Hepatic stellate cell (primary cell): ENCODE measurements at regions not wholly inside any gene's neighbourhood (a gene's known extent, or its start where the extent isn't known, plus 50 kb on each side); places are given as distances from the start of the nearest gene placed in this dataset.
A peak's percentile ranks its signal among the peaks of the same experiment; 100 is the strongest.
"Not testable (repeated sequence)": the region's sequence is repeated elsewhere in the genome, so short reads cannot be mapped to it uniquely, and the experiment has no call there.

Experiments used
- DNase-seq: peaks from one replicate; pipeline ENCODE4 v3.0.0; 2011; ENCODE audit warnings: low spot score

DNA sequence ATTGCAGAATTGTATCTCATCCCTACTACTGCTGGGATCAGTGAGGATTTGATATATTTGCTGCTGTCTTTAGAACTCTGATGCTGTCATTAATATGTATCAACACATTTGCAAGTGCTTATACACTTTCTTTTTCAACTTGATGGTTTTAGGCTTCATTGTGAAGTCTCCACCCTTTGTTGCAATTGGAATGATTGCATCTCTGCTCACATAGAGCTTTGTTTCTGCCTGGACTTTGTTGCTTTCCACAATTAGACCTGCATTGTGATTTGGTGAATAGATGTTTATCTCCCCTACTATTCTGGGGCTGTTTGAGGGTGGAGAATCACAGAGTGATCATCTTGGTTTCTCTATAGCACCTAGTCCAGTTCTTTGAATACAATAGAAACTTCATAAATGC is 666.7 kb downstream of the EPM2A start:
- no peak for DNase-seq

DNA sequence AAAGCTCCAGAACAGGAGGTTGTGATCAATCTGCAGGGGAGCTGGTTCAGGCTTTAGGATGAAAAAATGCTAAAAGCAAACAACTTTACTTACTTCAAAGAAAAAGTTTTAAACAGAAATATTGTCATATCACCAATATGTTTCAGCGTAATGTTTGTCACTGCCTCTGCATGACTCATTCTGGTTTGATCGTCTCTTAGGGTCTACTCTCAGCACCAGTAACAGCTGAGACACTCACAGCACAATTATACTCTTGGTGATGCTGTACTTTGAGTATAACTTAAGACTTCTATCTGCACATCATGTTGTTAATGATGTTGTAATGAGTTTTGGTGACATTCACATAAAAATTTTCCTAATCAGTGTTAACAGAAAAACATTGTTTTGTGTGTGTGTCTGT is 665.4 kb downstream of the EPM2A start:
- no peak for DNase-seq

DNA sequence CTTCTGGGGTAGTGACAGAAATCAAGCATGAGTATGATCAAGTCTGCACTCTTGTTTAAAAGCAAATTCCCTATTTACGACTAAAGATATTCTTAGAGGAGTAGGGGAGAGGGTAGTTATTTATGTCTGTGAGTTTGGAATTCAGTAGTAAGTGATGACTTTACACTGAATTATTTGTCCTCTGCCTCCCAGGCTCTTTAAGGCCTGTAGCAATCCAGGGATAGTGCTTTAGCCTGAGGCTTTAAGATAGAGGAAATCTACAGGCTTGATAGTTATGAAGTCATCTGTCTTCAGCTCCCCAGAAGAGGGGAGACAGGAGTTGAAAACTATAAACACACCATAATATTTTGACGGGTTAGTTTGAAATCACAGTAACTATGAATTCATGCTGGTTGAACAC is 664.5 kb downstream of the EPM2A start:
- peak; percentile 21 for DNase-seq

DNA sequence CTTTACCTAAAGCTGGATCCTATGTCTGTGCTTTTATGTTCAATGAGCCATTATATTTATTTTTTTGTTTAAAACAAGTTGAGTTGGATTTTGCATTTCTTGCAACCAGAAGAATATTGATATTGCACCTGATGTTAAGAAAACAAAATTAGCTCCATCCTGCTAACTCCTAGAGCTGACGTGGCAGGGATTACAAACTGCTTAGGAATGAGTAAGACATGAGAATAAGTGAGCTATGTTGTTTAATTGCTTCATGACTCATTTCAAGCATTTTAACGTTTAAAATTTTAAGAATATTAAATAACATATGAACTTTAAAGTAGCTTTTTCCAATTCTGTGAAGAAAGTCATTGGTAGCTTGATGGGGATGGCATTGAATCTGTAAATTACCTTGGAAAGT is 663.5 kb downstream of the EPM2A start:
- no peak for DNase-seq

DNA sequence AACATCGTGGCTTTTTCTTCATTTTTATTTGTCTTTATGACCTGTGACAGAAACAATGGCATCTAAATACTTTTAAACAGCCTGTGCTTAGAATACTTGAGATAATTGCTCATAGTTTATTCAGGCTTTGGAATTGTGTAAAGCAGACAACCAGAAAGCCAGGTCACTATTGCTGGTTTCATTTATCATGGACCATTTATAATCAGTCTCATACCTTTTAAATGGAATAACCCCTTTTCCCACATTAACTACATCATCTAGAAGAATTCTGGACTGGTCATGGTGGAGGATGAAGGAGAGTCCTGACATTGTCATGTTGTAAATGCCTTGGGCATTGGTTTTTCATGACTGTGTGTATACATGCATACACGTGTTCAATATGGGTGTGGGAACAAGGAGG is 661.5 kb downstream of the EPM2A start:
- no peak for DNase-seq

DNA sequence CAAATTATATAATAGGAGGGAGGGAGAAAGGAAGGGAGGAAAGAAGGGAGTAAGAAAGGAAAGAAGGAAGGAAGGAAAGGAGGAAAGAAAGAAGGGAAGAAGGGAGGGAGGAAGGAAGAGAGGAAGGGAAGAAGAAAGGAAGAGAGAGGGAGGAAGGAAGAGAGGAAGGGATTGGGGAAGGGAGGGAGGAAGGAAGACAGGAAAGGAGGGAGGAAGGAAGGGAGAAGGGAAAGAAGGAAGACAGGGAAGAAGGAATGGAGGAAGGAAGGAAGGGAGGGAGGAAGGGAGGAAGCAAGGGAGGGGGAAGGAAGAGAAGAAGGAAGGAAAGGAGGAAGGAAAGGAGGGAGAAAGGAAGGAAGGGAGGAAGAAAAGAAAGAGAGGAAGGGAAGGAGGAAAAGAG is 660.5 kb downstream of the EPM2A start:
- DNase-seq, result no peak

DNA sequence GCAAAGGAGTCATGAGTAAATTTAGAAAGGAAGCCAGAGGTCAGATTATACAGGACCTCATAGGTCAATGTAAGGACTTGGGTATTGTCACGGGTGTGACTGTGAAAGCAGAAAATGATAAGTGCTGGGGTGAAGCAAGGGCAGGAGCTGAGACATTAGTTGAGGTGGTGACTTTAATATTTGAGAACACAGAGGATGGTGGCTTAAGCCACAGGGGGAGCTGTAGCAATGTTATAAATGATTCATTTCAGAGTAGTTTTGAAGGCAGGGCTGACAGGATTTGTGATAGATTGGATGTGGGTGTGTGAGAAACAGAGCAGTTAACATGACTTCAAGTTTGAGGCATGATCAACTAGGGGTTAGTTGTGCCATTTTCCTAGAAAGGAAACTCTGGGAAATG is 659.9 kb downstream of the EPM2A start:
- DNase-seq, result no peak

DNA sequence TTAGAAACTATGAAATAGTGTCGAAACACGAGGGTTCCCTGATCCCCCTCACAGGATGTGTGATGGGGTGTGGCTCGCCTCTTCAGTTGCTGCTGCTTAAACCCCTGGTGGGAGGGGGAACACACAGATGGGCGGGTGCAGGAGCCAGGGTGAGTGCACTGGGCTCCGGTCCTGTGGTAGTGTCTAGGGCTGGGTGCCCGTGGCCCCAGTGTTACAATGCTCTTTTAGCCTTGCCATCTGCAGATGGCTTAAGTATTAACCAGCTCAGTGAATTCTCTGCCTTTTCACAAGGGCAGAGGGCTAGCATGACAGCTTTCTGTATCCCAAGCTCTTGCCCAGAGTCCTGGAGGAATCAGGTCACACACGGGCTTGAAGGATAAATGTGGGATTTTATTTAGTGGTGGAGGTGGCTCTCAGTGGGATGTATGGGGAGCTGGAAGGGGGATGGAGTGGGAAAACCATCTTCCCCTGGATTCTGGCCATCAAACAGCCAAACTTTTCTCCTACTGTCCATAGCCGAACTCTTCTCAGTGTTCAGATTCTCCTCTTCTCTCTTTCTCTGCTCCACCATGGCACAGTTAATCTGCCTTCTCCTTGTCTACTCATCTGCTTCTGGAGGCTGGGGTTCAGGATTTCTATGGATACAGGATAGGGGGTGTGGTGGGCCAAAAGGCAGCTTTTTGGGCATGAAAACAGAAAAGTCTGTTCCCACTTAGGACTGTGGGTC is 659.0 kb downstream of the EPM2A start:
- DNase-seq, result no peak

DNA sequence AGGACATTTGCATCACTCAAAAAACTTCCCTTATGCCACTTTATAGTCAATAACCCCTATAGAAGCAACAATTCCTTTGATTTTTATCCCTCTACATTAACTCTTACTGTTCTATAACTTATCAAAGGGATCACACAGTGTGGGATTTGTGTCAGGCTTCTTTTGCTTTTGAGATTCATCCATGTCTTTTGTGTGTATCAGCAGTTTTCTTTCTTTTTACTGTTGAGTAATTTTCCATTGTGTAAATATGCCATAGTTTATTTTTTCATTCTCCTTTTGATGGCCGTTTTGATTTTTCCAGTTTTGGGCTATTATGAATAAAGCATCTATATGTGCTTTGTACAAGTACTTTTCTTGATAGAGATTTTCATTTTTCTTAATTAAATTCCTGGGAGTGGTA is 657.9 kb downstream of the EPM2A start:
- no peak for DNase-seq

DNA sequence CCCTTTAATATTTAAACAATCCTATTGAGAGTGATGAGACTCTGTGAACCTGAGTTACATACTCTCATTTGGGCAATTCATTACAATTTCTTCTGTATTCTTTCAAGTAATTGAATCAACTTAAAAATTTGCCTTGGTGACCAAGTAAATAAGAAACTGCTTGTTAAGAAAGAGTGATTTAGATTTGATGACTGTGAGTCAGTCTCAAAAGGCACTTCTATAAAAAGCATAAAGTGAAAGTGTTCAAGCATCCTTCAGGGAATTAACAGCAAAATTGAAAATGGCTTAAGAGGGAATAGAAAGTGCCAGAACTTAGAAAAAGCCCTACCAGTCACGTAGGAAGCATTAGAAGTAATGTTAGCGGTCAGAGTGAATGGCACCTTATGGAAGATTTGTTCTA is 654.7 kb downstream of the EPM2A start:
- DNase-seq, result no peak

DNA sequence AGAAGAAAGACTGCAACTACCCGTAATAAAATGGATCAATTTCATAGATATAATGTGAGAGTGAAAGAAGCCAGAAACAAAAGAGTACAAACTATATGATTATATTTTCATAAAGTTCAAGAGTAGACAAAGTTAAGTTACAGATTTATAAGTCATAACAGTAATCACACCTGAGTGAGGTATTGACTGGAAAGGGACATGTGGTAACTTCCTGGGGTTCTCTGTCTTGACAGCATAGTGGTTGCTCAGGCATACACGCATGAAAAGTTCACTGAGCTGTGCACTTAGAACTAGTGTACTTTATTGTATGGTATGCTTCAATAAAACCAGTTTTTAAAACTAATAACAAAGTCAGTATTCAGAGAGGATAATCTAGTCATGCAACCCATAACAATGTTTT is 653.6 kb downstream of the EPM2A start:
- DNase-seq, result no peak

DNA sequence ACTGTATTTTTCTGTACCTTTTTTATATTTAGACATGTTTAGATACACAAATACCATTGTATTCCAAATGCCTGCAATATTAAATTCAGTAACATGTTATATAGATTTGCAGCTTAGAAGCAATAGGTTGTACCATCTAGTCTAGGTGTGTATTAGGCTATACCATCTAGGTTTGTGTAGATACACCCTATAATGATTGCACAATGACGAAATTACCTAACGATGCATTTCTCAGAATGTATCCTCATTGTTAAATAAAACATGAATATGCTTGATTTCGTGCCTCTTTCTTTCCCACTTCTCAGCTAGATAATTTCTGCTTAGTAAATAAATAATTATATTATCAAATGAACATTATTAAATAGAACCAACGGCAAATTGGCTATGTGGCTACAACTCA is 653.0 kb downstream of the EPM2A start:
- no peak for DNase-seq

DNA sequence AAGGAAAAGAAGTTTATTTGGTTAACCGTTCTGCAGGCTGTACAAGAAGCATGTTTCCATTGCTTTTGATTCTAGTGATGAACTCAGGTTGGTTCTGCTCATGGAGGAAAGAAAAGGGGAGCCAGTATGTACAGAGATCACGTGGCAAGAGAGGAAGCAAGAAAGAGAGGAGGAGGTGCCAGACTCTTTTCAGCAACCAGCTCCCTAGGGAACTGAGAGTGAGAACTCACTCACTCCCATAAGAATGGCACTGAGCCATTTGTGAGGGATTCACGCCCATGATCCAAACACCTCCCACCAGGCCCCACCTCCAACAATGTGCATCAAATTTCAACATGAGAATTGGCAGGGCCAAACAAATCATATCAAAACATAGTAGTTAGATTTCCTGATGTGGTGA is 649.1 kb downstream of the EPM2A start:
- no peak for DNase-seq

DNA sequence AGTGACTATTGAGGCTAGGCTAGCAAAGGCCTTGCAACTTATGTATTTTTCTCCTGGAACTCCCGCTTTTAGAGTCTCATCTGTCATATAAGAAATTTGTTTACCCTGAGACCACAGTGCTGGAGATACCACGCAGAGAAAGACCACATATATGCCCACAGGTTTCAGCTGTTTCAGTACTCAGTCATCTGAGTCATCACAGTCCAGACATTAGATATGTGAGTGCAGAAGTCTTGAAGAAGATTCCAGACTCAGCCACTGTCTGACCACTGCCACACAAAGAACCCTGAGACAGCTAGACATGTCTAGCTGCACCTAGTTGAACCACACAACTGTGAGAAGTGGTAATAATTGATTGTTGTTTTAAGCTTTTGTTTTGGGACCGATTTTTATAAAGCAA is 648.3 kb downstream of the EPM2A start:
- DNase-seq, result no peak

DNA sequence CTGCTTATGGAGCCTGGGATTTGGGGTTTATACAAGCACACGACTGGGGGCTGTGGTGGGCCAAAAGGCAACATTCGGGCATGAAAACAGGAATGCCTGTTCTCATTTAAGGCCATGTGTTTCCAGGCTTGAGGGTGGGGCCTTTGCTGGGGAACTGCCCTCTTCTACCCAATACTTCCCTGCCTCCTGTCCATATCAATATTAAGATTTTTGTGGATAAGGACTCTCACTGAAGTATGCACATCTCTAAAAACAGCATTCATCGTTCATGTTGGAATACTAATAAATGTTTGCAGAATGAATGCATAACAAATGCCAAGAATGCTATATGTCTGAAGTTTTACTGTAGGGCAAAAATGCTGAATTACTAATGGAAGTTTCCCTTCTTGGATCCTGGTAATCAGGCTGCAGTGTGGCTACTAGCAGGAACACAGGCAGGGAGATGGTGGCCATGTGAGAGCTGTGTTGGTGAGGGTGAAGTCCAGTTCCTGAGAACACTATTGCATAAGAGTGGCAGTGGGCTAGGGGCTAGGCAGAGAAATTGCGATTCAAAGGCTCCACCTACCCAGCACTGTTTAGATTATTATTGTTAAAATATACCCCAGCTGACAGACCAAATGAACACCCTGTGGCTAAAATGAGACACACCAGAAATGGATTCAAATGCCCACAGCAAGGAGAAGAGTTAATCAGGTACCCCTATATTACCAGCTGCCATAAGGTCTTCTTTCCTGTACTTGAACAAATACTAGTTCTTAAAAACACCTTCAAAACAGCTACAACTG is 644.3 kb downstream of the EPM2A start:
- no peak for DNase-seq

DNA sequence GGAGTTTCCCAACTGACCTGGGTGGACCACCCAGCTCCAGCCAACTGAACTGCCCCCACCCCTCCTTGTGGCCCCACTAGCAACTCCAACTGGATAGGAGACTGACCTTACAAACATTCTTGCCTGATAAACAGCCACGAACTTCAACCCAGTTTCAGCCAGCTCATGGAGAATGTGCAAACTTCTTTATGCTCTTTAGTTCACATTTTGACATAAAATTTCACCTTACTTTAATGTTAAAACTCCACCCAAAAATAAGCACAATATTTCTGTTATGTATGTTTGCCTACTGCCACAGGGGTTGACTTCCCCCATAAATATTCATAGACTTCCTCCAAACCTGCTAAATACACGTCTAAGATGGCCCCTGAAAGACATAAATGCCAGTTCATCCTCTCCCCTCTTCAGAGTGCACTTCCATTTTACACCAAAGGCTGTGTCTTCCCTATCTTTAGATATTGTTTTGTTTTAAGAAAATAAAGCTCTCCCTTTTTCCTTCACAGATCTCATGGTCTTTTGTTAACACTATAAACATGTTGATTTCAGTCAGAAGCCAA is 643.7 kb downstream of the EPM2A start:
- no peak for DNase-seq

DNA sequence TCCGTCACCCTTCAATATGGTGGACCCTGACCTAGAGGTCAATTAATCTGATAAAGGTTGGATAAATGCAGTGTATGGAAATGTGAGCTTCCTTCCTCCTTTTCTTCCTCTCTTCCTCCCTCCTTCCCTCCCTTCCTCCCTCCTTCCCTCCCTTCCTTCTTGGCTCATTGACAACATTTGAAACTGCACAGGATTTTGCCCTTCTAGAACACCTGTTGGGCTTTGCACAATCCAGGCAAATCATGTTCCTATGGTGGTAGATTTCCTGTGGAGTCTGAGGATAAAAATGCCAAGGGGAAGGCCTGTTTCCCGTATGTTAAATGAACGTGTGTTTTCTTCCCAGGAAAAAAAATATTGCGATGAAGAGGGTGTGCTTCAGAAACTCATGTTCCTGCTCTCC is 642.8 kb downstream of the EPM2A start:
- DNase-seq, result no peak

DNA sequence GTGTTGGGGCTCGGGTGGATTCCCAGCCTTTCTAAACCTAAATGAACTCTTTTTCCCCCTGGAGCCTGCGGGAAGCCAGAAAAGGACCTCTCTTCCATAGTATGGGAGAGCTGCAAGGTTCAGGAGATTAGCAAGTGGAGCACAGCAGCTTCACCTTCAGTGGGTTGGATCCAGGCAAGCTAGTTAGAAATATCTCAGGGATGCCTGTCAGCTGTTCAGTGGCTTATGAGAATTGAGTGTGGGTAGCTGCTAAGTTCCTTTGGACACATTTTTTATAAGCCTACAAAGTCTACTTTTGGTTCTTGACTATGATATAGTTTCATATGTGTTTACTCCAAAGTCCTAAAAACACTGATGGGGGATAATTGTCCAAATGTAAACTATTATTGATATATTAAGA is 642.1 kb downstream of the EPM2A start:
- DNase-seq, result no peak

DNA sequence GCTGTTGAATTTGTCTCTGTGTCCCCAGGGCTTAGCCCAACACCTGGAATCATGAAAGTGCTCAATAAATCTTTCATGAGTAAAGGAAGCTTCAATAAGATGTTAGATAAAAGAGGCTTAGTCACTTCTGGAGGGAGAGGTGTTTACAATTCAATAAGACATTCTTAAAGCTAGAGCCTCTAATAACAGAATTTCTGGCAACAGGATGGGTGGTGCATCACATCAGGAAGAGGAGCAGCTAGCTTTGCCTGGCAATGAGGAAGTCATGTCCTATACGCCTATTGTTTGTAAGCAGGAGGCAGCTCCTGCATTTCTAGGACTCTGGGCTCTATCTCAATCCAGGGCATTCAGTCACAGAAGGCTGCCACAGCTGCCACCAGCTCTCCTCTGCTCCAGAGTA is 638.5 kb downstream of the EPM2A start:
- no peak for DNase-seq

DNA sequence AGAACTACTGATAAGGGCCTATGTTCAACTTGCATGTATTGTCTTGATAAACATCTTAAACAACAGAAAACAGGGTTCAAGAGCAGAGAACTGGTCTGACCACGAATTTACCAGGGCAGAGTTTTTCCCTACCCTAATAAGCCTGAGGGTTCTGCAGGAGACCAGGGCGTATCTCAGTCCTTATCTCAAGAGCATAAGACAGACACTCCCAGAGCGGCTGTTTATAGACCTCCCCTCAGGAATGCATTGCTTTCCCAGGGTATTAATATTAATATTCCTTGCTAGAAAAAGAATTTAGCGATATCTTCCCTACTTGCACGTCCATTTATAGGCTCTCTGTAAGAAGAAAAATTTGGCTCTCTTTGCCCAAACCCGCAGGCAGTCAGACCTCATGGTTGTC is 637.2 kb downstream of the EPM2A start:
- DNase-seq, result not testable (repeated sequence)

DNA sequence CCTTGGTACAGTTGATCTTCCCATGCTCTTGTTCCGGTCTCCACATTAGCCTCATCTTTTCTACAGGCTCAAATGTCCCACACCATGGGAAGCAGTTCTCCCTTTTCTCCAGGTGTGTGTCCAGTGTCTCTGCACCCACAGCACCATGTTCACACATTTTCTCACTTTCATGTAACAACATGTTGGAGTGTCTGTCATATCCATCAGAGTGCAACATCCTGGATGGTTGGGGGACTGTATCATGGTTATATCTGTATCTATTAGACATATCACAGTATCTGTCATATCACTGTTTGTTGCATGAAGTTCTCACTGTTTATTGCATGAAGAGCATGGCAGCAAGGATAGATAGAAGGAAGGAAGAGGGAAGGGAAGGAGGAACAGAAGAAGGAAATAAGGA is 635.6 kb downstream of the EPM2A start:
- DNase-seq, result no peak

DNA sequence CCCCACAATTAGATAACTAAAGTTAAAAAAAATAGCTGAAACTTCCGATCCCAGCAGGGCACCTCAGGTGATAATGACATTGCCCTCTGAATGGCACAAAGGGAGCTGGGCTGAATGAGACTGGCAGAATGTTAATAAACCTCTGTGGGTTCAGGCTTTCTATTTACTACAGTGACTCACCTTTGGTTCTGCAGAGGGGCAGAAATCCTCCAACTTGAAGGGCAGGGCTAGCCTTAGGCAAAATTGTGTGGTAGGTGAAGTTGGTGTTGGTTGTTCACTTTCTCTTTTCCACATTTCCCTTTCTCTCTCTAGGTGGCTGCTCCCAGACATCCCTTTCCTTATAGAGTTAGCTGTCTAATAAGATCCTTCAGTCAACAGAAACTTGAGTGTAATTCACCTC is 625.2 kb downstream of the EPM2A start:
- no peak for DNase-seq

DNA sequence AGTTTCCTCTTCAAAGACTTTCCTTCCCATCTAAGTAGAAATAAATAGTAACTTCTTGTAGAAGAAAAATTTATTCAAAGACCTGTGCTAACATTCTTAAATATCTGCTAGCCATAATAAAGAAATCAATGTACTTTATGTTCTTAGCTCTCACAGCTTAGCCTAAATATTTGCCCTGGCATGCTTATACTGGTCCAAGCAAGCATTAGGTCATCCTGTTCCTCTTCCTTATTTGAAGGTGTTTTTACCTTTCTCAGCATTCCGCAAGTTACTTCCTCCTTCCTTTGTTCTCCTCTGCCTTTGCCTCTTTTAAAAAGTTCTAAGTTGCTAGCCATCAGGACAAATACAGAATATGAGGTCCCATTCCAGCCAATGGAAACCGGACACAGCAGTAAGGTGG is 623.9 kb downstream of the EPM2A start:
- DNase-seq, result not testable (repeated sequence)

DNA sequence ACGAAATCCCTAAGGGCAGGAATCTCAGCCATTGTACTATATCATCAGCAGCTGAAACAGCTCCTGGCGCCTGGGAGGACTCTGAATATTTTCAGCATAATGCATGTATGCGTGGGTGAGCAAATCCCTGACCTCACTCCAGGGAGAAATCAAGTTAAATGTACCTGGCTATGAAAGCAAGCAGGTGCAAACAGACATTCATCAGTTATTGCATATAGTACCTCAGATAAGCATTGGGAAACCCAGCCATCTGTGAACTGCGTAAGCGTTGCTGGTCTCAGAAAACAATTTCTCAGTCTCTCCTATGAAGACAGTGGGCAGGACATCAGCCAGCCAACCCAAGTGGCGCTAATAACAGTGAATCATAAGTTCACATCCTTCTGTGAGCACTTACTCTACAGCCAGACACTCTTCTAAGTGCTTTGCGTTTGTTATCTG is 622.6 kb downstream of the EPM2A start:
- DNase-seq, result no peak
